HEK293T (cell line): ENCODE measurements at regions not wholly inside any gene's neighbourhood (a gene's known extent, or its start where the extent isn't known, plus 50 kb on each side); places are given as distances from the start of the nearest gene placed in this dataset.
"Not testable (repeated sequence)": the region's sequence is repeated elsewhere in the genome, so short reads cannot be mapped to it uniquely, and the experiment has no call there.

ENCODE experiments used
- CTCF ChIA-PET: fragments of 350-600 bp; formaldehyde crosslinking; extraction: SDS; loops from one replicate; lab custom pipeline; 2021; ENCODE audit warnings: antibody characterized with exemption, inconsistent platforms; lab: Yijun Ruan, JAX
- POLR2A ChIA-PET: fragments of 350-600 bp; formaldehyde crosslinking; extraction: SDS; loops from one replicate; lab custom pipeline; 2020; ENCODE audit warnings: antibody characterized with exemption, inconsistent platforms; lab: Yijun Ruan, JAX
- DNase-seq: peaks from one replicate; pipeline ENCODE4 v3.0.0; 2012; ENCODE audit warnings: mixed read lengths; ENCODE audit errors: extremely low spot score
- ARNT ChIP-seq: fragments of 450-650 bp; IDR thresholded peaks from 2 replicates; pipeline ENCODE4 v1.6.1; 2017; ENCODE audit warnings: mild to moderate bottlenecking
- BHLHE40 ChIP-seq: fragments of 450-650 bp; IDR thresholded peaks from 2 replicates; pipeline ENCODE4 v1.6.1; 2016; ENCODE audit warnings: mild to moderate bottlenecking, moderate library complexity, borderline replicate concordance
- CTBP1 ChIP-seq: fragments of 450-650 bp; IDR thresholded peaks from 2 replicates; pipeline ENCODE4 v1.6.1; 2016; ENCODE audit warnings: borderline replicate concordance
- ELF4 ChIP-seq: fragments of 450-650 bp; IDR thresholded peaks from 2 replicates; pipeline ENCODE4 v1.6.1; 2017; ENCODE audit warnings: antibody characterized with exemption
- FOXA1 ChIP-seq: fragments of 450-650 bp; IDR thresholded peaks from 2 replicates; pipeline ENCODE4 v1.6.1; 2016; ENCODE audit warnings: mild to moderate bottlenecking
- FOXK2 ChIP-seq: fragments of 450-650 bp; IDR thresholded peaks from 2 replicates; pipeline ENCODE4 v1.6.1; 2016; ENCODE audit warnings: mild to moderate bottlenecking
- FOXM1 ChIP-seq: fragments of 450-650 bp; IDR thresholded peaks from 2 replicates; pipeline ENCODE4 v1.6.1; 2017; ENCODE audit warnings: mild to moderate bottlenecking, borderline replicate concordance
- HDGF ChIP-seq: fragments of 450-650 bp; IDR thresholded peaks from 2 replicates; pipeline ENCODE4 v1.6.1; 2017; ENCODE audit warnings: antibody characterized with exemption, borderline replicate concordance
- L3MBTL2 ChIP-seq: fragments of 450-650 bp; conservative IDR thresholded peaks from 2 replicates; pipeline ENCODE4 v1.6.1; 2016; ENCODE audit warnings: mild to moderate bottlenecking
- LEF1 ChIP-seq: fragments of 450-650 bp; IDR thresholded peaks from 2 replicates; pipeline ENCODE4 v1.6.1; 2017; ENCODE audit warnings: mild to moderate bottlenecking, borderline replicate concordance
- NFRKB ChIP-seq: fragments of 450-650 bp; IDR thresholded peaks from 2 replicates; pipeline ENCODE4 v1.6.1; 2016; ENCODE audit warnings: mild to moderate bottlenecking, moderate library complexity
- SP1 ChIP-seq: fragments of 450-650 bp; IDR thresholded peaks from 2 replicates; pipeline ENCODE4 v1.6.1; 2017
- SUZ12 ChIP-seq: fragments of 450-650 bp; IDR thresholded peaks from 2 replicates; pipeline ENCODE4 v1.6.1; 2016; ENCODE audit warnings: mild to moderate bottlenecking
- TARDBP ChIP-seq: fragments of 450-650 bp; IDR thresholded peaks from 2 replicates; pipeline ENCODE4 v1.6.1; 2016
- ZNF384 ChIP-seq: fragments of 450-650 bp; IDR thresholded peaks from 2 replicates; pipeline ENCODE4 v1.6.1; 2016
- TF ChIP-seq, protein P1 (sequence below): fragments of 450-650 bp; IDR thresholded peaks from 2 replicates; pipeline ENCODE4 v1.6.1; 2016

DNA sequence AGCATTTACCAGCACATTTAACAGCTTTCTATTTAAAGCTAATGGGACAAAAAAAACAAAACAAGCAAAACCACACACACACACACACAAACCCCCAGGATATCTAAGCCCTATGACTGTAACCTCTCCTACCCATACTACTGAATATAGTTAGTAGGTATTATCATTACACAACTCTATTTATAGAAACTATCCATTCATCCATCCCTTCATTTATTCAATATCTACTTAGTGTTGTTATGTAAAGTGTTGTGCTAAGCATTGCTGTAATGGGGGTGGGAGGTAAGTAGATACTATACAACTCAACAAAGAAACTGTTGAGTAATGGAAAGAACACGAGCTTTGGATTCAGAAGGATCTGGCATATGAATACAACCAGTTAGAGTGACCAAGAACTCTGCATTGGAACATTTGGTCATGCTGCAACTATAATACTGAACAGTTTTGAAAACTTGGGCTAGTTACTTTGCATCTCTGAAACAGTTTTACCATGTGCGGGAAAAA lies 82.3 kb upstream of the ZNF608 start:
- no peak for DNase-seq
- POLR2A ChIA-PET, result no interaction called here
- TF ChIP-seq SUZ12, result no peak
- TF ChIP-seq, protein P1, sequence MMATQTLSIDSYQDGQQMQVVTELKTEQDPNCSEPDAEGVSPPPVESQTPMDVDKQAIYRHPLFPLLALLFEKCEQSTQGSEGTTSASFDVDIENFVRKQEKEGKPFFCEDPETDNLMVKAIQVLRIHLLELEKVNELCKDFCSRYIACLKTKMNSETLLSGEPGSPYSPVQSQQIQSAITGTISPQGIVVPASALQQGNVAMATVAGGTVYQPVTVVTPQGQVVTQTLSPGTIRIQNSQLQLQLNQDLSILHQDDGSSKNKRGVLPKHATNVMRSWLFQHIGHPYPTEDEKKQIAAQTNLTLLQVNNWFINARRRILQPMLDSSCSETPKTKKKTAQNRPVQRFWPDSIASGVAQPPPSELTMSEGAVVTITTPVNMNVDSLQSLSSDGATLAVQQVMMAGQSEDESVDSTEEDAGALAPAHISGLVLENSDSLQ, result no peak
- TF ChIP-seq HDGF, result no peak
- TF ChIP-seq FOXA1, result no peak
- TF ChIP-seq ELF4, result no peak
- no peak for TF ChIP-seq ARNT
- TF ChIP-seq SP1, result no peak
- no peak for TF ChIP-seq BHLHE40
- no peak for TF ChIP-seq NFRKB
- no peak for TF ChIP-seq FOXM1
- no peak for TF ChIP-seq L3MBTL2
- no peak for TF ChIP-seq LEF1
- TF ChIP-seq CTBP1, result no peak
- TF ChIP-seq TARDBP, result no peak
- TF ChIP-seq ZNF384, result no peak
- CTCF ChIA-PET, result interaction anchor here (0.6 kb wide), 1 partner anchor 428 kb away, joined by 3 read pairs; no protein-coding TSS in a partner anchor

DNA sequence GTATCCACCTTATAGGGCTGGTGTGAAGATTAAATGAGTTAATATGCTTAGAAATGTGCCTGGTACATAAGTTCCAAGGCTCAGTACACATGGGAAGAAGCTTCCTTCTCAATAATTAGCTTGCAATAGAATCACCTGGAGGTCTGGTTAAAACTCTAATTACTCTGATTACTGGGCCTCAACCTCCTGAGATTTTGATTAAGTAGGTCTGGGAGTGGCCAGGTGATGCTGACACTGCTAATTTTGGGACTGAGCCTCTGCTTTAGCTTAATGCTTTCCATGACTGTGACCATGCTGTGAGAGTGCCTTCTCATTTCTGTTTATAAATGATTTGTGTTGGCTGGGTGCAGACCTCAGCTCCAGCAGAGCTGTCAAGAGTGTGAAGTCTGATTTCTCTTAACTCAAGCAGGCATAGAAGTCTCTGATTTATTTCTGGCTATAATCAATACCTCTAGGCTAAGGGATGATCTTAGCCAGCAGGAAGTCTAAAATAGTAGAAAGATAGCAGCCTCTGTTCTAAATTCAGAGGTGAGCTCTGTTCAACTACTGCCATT lies 85.3 kb upstream of the ZNF608 start:
- TF ChIP-seq, protein P1, result no peak
- POLR2A ChIA-PET, result no interaction called here

DNA sequence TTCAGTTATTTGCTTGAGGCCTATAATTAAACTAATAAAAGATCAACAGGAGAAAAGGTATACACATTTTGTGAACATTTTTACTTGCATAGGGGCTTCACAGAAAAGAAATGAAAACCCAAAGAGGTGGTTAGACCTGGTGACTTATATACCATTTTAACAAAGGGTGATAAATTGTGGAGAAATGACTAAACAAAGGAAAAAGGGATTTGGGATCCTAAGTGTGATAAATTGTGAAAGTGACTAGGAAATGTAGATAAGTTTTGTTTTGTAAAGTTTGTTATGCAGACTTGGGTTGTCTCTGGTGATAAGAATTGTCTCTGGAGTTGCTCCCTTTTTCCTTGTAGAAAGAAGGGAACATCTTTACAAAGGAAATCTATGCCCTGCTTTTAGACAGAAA lies 86.1 kb upstream of the ZNF608 start:
- no peak for TF ChIP-seq SUZ12
- TF ChIP-seq SP1, result no peak
- TF ChIP-seq ARNT, result no peak
- TF ChIP-seq, protein P1, result no peak
- TF ChIP-seq FOXA1, result no peak
- TF ChIP-seq BHLHE40, result no peak
- TF ChIP-seq FOXM1, result no peak
- TF ChIP-seq FOXK2, result no peak
- no peak for TF ChIP-seq TARDBP
- TF ChIP-seq L3MBTL2, result no peak
- no peak for TF ChIP-seq NFRKB
- TF ChIP-seq HDGF, result no peak
- no peak for TF ChIP-seq CTBP1
- no peak for TF ChIP-seq ELF4
- TF ChIP-seq ZNF384, result no peak
- no peak for TF ChIP-seq LEF1
- DNase-seq, result no peak
- ChIA-PET POLR2A (no interaction called here), CTCF (interaction anchor here (0.6 kb wide), 1 partner anchor 564 kb away, joined by 9 read pairs; no protein-coding TSS in a partner anchor)

More for the DNA sequence above, 85.3 kb upstream of the ZNF608 start:
- no peak for DNase-seq
- CTCF ChIA-PET, result no interaction called here

DNA sequence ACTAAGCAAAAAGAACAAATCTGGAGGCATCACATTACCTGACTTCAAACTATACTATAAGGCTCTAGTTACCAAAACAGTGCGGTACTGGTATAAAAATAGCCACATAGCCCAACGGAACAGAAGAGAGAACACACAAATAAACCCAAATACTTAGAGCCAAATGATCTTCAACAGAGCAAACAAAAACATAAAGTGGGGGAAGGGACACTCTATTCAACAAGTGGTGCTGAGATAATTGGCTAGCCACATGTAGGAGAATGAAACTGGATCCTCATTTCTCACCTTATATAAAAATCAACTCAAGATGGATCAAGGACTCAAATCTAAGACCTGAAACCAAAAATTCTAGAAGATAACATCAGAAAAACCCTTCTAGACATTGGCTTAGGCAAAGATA lies 89.9 kb upstream of the ZNF608 start:
- CTCF ChIA-PET, POLR2A ChIA-PET, DNase-seq: not testable (repeated sequence)

DNA sequence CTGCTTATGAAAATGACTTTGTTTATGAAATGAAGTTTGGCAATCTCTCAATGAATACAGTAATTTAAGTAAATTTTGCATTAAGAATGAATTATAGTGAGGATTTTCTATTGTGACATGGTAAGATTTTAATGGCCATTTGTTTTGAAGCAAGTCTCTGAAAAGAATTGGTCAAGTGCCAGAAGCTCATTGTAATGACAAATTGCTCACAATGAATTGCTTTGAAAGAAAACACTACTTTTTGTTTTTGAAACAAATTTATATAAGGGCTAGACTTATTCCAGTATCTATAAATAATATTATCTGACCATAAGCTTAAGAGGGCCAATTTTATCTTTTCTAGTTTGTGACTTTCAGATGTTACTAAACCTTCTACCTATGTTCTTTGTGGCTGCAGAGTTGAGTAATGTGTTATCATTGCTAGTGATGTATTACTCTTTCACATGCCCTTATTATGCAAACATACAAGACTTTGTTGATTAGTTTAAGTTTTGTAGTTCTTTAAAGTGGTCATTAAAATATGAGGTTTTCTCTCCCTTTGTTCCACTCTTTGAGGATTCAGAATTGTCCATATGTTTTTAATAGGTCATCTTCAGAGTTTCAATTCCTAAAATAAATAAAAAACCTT lies 93.0 kb upstream of the ZNF608 start:
- CTCF ChIA-PET, result interaction anchor here (0.6 kb wide), 1 partner anchor 712 kb away, joined by 3 read pairs; no protein-coding TSS in a partner anchor
- TF ChIP-seq FOXK2 (no peak), CTBP1 (no peak), LEF1 (no peak), SUZ12 (no peak), SP1 (no peak), NFRKB (no peak), TARDBP (no peak), BHLHE40 (no peak), HDGF (no peak)
- TF ChIP-seq, protein P1, result no peak
- no peak for DNase-seq
- POLR2A ChIA-PET, result no interaction called here
